ENCODE measurements at regions not wholly inside any gene's neighbourhood (a gene's known extent, or its start where the extent isn't known, plus 50 kb on each side); places are given as distances from the start of the nearest gene placed in this dataset.
"Not testable (repeated sequence)": the region's sequence is repeated elsewhere in the genome, so short reads cannot be mapped to it uniquely, and the experiment has no call there.

DNA sequence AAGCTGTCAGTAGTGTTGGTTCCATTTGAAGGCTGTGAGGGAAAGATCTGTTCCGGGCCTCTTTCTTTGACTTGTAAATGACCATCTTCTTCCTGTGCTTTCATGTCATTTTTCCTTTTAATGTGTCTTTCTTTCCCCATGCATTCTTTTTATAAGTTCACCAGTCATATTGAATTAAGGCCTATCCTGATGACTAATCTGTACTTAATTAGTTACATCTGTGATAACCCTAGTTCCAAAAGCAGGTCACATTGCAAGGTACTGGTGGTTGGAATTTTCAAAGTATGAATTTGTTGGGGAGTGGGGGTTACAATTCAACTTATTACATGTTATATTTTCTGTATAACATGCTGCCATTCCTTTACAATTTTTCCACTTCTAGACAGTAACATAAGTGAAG lies 1642.1 kb upstream of the FLRT2 start:
- TF ChIP-seq, protein P1, sequence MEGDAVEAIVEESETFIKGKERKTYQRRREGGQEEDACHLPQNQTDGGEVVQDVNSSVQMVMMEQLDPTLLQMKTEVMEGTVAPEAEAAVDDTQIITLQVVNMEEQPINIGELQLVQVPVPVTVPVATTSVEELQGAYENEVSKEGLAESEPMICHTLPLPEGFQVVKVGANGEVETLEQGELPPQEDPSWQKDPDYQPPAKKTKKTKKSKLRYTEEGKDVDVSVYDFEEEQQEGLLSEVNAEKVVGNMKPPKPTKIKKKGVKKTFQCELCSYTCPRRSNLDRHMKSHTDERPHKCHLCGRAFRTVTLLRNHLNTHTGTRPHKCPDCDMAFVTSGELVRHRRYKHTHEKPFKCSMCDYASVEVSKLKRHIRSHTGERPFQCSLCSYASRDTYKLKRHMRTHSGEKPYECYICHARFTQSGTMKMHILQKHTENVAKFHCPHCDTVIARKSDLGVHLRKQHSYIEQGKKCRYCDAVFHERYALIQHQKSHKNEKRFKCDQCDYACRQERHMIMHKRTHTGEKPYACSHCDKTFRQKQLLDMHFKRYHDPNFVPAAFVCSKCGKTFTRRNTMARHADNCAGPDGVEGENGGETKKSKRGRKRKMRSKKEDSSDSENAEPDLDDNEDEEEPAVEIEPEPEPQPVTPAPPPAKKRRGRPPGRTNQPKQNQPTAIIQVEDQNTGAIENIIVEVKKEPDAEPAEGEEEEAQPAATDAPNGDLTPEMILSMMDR (IDR thresholded peaks at IDR 0.05; ENCODE audit: insufficient read depth, low read length, poor library complexity, severe bottlenecking), result no peak
- no peak for DNase-seq (ENCODE audit: extremely low read depth, insufficient read length)
- no peak overlapping the region for H3K4me3 ChIP-seq (replicated peaks; ENCODE audit: low read depth, low read length)
- H3K27me3 ChIP-seq (replicated peaks; ENCODE audit: control insufficient read depth, insufficient read depth, low read length), result no peaks in the 10 kb centered on the region
- H3K36me3 ChIP-seq (ENCODE audit: control insufficient read depth, insufficient read depth, low read length), result no peaks in the 10 kb centered on the region

DNA sequence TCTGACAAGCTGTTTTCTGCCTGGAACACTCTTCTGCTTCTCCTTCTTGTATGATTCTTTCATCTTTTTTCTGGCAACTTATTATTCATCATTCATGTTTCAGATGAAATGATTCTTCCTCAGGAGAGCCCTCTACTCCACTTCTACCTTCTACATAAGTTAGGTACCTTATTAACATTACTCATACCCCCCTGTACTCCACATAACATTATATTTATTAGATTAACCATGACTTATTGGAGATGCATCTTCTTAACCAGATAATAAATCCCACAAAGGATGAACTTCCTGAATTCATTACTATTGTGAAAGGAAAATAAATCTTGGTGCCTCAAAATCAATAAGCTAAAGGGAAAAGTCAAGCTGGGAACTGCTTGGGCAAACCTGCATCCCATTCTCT lies 1636.5 kb upstream of the FLRT2 start:
- H3K36me3 ChIP-seq (ENCODE audit: control insufficient read depth, insufficient read depth, low read length), result no peaks in the 10 kb centered on the region
- TF ChIP-seq, protein P1 (IDR thresholded peaks at IDR 0.05; ENCODE audit: insufficient read depth, low read length, poor library complexity, severe bottlenecking), result no peak
- no peak overlapping the region for H3K4me3 ChIP-seq (replicated peaks; ENCODE audit: low read depth, low read length)
- H3K27me3 ChIP-seq (replicated peaks; ENCODE audit: control insufficient read depth, insufficient read depth, low read length), result no peaks in the 10 kb centered on the region
- DNase-seq (ENCODE audit: extremely low read depth, insufficient read length), result no peak

DNA sequence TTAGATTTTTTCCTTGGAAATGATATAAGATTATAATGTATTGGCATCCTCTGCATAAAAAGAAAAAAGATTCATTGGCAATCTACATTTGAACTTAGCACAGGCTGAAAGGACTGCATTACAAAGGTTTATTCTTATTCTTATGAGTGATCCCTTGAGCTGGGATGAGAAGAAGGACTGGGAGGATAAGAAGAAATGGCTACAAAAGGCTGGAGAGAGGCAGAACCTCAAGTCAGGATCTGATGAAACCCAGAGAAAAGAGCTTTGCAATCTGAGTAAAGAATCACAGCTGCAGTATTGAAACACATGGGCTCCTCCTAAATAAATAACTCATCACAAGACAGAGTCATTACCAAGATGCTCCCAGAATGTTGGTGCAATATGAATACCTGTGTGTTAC lies 1635.4 kb upstream of the FLRT2 start:
- DNase-seq (ENCODE audit: extremely low read depth, insufficient read length), result no peak
- no peaks in the 10 kb centered on the region for H3K27me3 ChIP-seq (replicated peaks; ENCODE audit: control insufficient read depth, insufficient read depth, low read length)

DNA sequence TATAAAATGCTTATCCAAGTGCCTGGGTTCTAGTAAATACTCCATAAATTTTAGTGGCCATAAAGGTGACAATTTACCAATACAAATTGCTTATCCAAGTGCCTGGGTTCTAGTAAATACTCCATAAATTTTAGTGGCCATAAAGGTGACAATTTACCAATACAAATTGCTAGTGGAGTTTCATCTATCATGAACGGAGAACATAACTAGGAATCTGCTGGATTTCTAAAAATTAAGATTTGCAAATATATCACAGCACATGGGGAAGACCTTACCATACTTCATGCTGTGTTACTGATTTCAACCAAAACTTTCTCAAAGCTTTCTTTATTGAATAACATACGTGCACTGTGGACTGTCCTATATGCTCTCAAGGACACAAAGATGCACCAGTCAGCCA lies 1631.4 kb upstream of the FLRT2 start:
- H3K4me3 ChIP-seq (replicated peaks; ENCODE audit: low read depth, low read length); H3K27me3 ChIP-seq (replicated peaks; ENCODE audit: control insufficient read depth, insufficient read depth, low read length); H3K36me3 ChIP-seq (ENCODE audit: control insufficient read depth, insufficient read depth, low read length); DNase-seq (ENCODE audit: extremely low read depth, insufficient read length): not testable (repeated sequence)

More for the DNA sequence above, 1635.4 kb upstream of the FLRT2 start:
- TF ChIP-seq, protein P1 (IDR thresholded peaks at IDR 0.05; ENCODE audit: insufficient read depth, low read length, poor library complexity, severe bottlenecking), result no peak
- H3K4me3 ChIP-seq (replicated peaks; ENCODE audit: low read depth, low read length), result no peak overlapping the region
- H3K36me3 ChIP-seq (ENCODE audit: control insufficient read depth, insufficient read depth, low read length), result no peaks in the 10 kb centered on the region

DNA sequence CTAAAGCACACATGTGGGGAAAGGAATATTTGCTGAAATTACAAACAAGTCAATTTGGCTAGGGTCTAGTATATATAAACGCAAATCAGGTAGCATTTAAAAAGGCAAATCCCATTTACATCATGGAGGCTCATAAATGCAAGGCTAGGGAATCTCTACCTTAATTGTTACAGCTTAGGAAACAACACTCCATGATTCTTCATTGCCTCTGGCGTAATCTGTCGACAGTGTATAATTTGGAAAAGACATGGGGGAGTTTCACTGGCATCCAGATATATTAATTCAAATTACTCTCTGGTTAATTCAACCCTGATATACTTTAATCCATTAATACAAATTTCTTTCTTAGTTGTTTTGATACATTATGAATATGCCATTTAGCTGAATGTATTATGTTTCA lies 1630.2 kb upstream of the FLRT2 start:
- no peaks in the 10 kb centered on the region for H3K27me3 ChIP-seq (replicated peaks; ENCODE audit: control insufficient read depth, insufficient read depth, low read length)
- H3K4me3 ChIP-seq (replicated peaks; ENCODE audit: low read depth, low read length), result no peak overlapping the region
- DNase-seq (ENCODE audit: extremely low read depth, insufficient read length), result no peak
- TF ChIP-seq, protein P1 (IDR thresholded peaks at IDR 0.05; ENCODE audit: insufficient read depth, low read length, poor library complexity, severe bottlenecking), result no peak
- H3K36me3 ChIP-seq (ENCODE audit: control insufficient read depth, insufficient read depth, low read length), result no peaks in the 10 kb centered on the region

DNA sequence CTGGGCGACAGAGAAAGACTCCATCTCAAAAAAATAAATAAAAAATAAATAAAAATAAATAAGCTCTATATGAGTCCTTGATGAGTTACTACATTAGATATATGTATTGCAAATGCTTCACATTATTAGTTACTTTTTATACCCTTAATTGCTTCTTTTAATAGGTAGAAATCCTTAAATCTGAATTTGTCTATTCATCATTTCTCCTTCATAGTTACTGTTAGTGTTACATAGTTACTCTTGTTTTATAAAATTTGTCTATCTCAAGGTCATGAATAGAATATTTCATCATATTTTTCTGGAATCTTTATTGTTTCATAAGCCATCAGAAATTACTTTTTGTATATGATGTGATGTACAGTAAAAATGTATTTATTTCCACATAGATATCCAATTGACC lies 1624.8 kb upstream of the FLRT2 start:
- Histone ChIP-seq H3K4me3 (replicated peaks; ENCODE audit: low read depth, low read length) (no peak overlapping the region), H3K36me3 (ENCODE audit: control insufficient read depth, insufficient read depth, low read length) (no peaks in the 10 kb centered on the region), H3K27me3 (replicated peaks; ENCODE audit: control insufficient read depth, insufficient read depth, low read length) (no peaks in the 10 kb centered on the region)
- no peak for DNase-seq (ENCODE audit: extremely low read depth, insufficient read length)
- TF ChIP-seq, protein P1 (IDR thresholded peaks at IDR 0.05; ENCODE audit: insufficient read depth, low read length, poor library complexity, severe bottlenecking), result no peak
